Calu3 (cell line): ENCODE measurements at regions not wholly inside any gene's neighbourhood (a gene's known extent, or its start where the extent isn't known, plus 50 kb on each side); places are given as distances from the start of the nearest gene placed in this dataset.

Experiments
- BruUV-seq: library from RNA; stranded (reverse); fragments of 400-500 nt; replicated peaks from 2 replicates; lab custom pipeline; 2021; lab: Mats Ljungman, UMichigan
- CTCF ChIA-PET: fragments of 300-600 bp; sonication (Branson Sonifier 250); formaldehyde crosslinking; loops from one replicate; lab custom pipeline; 2022; ENCODE audit warnings: antibody characterized with exemption; lab: Charles Lee
- DNase-seq: peaks from one replicate; pipeline ENCODE4 v3.0.0; 2022
- H3K27ac Mint-ChIP-seq: one replicate; pipeline ENCODE4 v1.8.0; 2022; ENCODE audit warnings: mixed read lengths; ENCODE audit not compliant: unreplicated experiment
- H3K27me3 Mint-ChIP-seq: one replicate; pipeline ENCODE4 v1.8.0; 2022; ENCODE audit warnings: mixed read lengths; ENCODE audit not compliant: unreplicated experiment
- H3K36me3 Mint-ChIP-seq: one replicate; pipeline ENCODE4 v1.8.0; 2022; ENCODE audit warnings: mild to moderate bottlenecking, moderate library complexity, mixed read lengths; ENCODE audit not compliant: insufficient read depth, unreplicated experiment
- H3K4me1 Mint-ChIP-seq: one replicate; pipeline ENCODE4 v1.8.0; 2022; ENCODE audit warnings: mild to moderate bottlenecking, low read depth, mixed read lengths; ENCODE audit not compliant: unreplicated experiment
- H3K4me3 Mint-ChIP-seq: one replicate; pipeline ENCODE4 v1.8.0; 2022; ENCODE audit warnings: mild to moderate bottlenecking, low read depth, moderate library complexity, mixed read lengths; ENCODE audit not compliant: unreplicated experiment
- H3K9me3 Mint-ChIP-seq: one replicate; pipeline ENCODE4 v1.8.0; 2022; ENCODE audit warnings: low read depth, mixed read lengths; ENCODE audit not compliant: unreplicated experiment
- intact Hi-C: fragments of 100-400 bp; cut with micrococcal nuclease; formaldehyde crosslinking; loops from one replicate; pipeline ENCODE4 v1.10.0; 2022; ENCODE audit not compliant: unreplicated experiment
- TF ChIP-seq, protein P1 (sequence below): fragments of 200-600 bp; IDR thresholded peaks from one replicate; pipeline ENCODE4 v1.8.0; 2022; ENCODE audit warnings: antibody characterized with exemption; ENCODE audit not compliant: unreplicated experiment

- TF ChIP-seq, protein P1, sequence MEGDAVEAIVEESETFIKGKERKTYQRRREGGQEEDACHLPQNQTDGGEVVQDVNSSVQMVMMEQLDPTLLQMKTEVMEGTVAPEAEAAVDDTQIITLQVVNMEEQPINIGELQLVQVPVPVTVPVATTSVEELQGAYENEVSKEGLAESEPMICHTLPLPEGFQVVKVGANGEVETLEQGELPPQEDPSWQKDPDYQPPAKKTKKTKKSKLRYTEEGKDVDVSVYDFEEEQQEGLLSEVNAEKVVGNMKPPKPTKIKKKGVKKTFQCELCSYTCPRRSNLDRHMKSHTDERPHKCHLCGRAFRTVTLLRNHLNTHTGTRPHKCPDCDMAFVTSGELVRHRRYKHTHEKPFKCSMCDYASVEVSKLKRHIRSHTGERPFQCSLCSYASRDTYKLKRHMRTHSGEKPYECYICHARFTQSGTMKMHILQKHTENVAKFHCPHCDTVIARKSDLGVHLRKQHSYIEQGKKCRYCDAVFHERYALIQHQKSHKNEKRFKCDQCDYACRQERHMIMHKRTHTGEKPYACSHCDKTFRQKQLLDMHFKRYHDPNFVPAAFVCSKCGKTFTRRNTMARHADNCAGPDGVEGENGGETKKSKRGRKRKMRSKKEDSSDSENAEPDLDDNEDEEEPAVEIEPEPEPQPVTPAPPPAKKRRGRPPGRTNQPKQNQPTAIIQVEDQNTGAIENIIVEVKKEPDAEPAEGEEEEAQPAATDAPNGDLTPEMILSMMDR: no peak
- no peak for DNase-seq
- CTCF ChIA-PET: no interaction called here
- no TSS peak for BruUV-seq
- Mint-ChIP-seq H3K4me1 (peaks cover 14% of the 10 kb centered on the region), H3K4me3 (no peak overlapping the region), H3K27me3 (no peaks in the 10 kb centered on the region), H3K36me3 (no peaks in the 10 kb centered on the region), H3K27ac (peak overlapping the region; percentile 13), H3K9me3 (no peaks in the 10 kb centered on the region)
- intact Hi-C loops: loop anchor here (10.0 kb wide), 1 partner anchor 195 kb away; no protein-coding TSS in a partner anchor
These were observed 151.3 kb upstream of the PTGFR start for GRCh38 chr1:78339490-78339889.

DNA sequence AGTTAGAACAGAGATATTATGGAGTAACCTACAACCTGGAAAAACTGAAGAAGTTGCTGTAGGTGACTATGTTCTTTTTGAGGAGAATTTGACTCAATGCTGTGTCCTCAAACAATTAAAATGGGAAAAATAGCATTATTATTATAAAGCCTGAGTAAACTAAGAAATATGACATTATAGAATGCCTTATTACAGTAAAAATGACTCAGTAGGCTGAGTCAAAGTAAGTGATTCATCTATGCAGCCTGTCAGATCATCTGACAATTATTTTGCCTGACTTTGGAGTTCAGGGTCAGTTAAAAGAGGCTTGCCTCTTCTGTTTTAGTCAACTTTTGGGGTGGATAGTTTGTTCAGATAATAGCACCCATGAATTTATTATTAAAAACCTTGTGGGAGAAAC lies 150.8 kb upstream of the PTGFR start:
- peaks cover 14% of the 10 kb centered on the region for H3K4me1 Mint-ChIP-seq
- no TSS peak for BruUV-seq
- H3K9me3 Mint-ChIP-seq: no peaks in the 10 kb centered on the region
- DNase-seq: no peak
- TF ChIP-seq, protein P1: no peak
- H3K36me3 Mint-ChIP-seq: no peaks in the 10 kb centered on the region
- CTCF ChIA-PET: no interaction called here
- intact Hi-C loops: no loop called here
- H3K27me3 Mint-ChIP-seq: no peaks in the 10 kb centered on the region
- H3K27ac Mint-ChIP-seq: peak overlapping the region; percentile 13
- H3K4me3 Mint-ChIP-seq: no peak overlapping the region

DNA sequence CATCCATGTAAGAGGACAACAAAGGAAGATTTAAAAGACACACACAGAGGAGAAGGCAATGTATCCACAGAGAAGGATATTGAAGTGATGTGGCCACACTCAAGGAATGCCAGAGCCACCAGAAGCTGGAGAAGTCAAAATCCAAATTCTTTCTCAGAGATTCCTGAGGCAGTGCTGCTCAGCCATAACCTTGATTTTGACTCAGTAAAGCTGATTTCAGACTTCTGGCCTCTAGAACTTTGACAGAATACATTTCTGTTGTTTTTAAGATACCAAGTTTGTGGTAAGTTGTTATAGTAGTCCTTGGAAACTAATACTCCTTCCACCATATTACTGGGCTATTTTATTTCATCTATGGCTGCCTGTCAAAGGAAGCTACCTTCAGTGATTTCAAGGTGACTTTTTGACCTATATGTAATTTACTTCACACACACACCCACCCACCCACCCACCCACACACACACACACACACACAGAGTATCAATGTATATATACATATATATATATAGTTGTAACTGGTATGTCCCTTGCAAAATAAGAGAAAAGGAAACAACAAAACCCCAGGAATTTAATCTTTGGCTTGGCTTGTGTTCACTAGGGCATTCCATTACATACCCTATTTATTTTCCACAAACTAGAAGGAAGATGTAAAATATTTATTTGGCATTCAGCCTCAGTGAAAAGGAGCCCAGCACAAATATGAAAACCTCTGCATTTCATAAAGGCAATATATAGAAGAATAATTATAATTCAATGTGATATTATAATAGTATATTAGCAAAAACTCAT lies 142.1 kb upstream of the PTGFR start:
- no TSS peak for BruUV-seq
- TF ChIP-seq, protein P1: no peak
- no peak overlapping the region for H3K27ac Mint-ChIP-seq
- CTCF ChIA-PET: no interaction called here
- no peaks in the 10 kb centered on the region for H3K4me1 Mint-ChIP-seq
- intact Hi-C loops: no loop called here
- no peaks in the 10 kb centered on the region for H3K27me3 Mint-ChIP-seq
- DNase-seq: no peak
- no peaks in the 10 kb centered on the region for H3K9me3 Mint-ChIP-seq
- no peaks in the 10 kb centered on the region for H3K36me3 Mint-ChIP-seq
- H3K4me3 Mint-ChIP-seq: no peak overlapping the region

- no peak for DNase-seq
- TF ChIP-seq, protein P1: no peak
These were observed 139.1 kb upstream of the PTGFR start for GRCh38 chr1:78351551-78352216.

More at GRCh38 chr1:78351551-78352216, 139.1 kb upstream of the PTGFR start:
- no peaks in the 10 kb centered on the region for H3K9me3 Mint-ChIP-seq
- no peaks in the 10 kb centered on the region for H3K4me1 Mint-ChIP-seq
- H3K27ac Mint-ChIP-seq: no peak overlapping the region
- no peaks in the 10 kb centered on the region for H3K36me3 Mint-ChIP-seq
- H3K4me3 Mint-ChIP-seq: no peak overlapping the region
- no peaks in the 10 kb centered on the region for H3K27me3 Mint-ChIP-seq
- CTCF ChIA-PET: no interaction called here
- BruUV-seq: no TSS peak
- intact Hi-C loops: no loop called here
